PC-3 (cell line): ENCODE measurements at regions not wholly inside any gene's neighbourhood (a gene's known extent, or its start where the extent isn't known, plus 50 kb on each side); places are given as distances from the start of the nearest gene placed in this dataset.

Experiments
- CTCF ChIP-seq: fragments of 300-600 bp; sonication (generic); conservative IDR thresholded peaks from 2 replicates; pipeline ENCODE4 v1.5.1; 2017; ENCODE audit warnings: antibody characterized with exemption, low read depth, mild to moderate bottlenecking, low read length
- EZH2 ChIP-seq: fragments of 300-600 bp; sonication (generic); IDR thresholded peaks from one replicate; pipeline ENCODE4 v1.6.1; 2017; ENCODE audit warnings: antibody characterized with exemption, mild to moderate bottlenecking, low read length; ENCODE audit not compliant: unreplicated experiment

GRCh38 chr11:128328955-128329551 is 258.3 kb downstream of the ETS1 start:
- TF ChIP-seq CTCF (no peak), EZH2 (no peak)
